ENCODE measurements at regions not wholly inside any gene's neighbourhood (a gene's known extent, or its start where the extent isn't known, plus 50 kb on each side); places are given as distances from the start of the nearest gene placed in this dataset.

DNA sequence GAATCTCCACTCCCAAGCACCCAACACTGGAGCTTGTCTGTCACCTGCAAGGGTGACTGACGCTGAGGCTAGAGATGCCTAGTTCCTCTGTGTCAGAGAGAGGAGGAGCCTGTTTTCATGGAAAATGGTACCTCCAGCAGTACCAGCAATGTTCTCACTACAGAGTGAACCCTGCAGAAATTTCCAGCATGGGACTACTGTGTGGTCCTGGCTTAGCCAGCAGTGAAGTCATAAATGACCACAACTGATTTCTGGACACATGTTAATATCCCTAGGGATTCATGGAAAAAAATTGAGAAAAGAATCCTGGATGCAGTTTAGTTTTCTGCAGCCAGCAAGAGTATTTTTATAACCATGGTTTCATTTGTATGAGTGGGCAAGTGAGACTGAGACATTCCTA, 468.1 kb downstream of the CD83 start:
- TF ChIP-seq, protein P1, sequence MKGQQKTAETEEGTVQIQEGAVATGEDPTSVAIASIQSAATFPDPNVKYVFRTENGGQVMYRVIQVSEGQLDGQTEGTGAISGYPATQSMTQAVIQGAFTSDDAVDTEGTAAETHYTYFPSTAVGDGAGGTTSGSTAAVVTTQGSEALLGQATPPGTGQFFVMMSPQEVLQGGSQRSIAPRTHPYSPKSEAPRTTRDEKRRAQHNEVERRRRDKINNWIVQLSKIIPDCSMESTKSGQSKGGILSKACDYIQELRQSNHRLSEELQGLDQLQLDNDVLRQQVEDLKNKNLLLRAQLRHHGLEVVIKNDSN (CRISPR knock-in tag; IDR thresholded peaks at IDR 0.05), result no peak
- TF ChIP-seq, protein P2, sequence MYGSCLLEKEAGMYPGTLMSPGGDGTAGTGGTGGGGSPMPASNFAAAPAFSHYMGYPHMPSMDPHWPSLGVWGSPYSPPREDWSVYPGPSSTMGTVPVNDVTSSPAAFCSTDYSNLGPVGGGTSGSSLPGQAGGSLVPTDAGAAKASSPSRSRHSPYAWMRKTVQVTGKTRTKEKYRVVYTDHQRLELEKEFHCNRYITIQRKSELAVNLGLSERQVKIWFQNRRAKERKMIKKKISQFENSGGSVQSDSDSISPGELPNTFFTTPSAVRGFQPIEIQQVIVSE (CRISPR knock-in tag; IDR thresholded peaks at IDR 0.05; ENCODE audit: borderline replicate concordance), result no peak
- TF ChIP-seq ZNF423 (CRISPR knock-in tag; IDR thresholded peaks at IDR 0.05), result no peak
- TF ChIP-seq, protein P3, sequence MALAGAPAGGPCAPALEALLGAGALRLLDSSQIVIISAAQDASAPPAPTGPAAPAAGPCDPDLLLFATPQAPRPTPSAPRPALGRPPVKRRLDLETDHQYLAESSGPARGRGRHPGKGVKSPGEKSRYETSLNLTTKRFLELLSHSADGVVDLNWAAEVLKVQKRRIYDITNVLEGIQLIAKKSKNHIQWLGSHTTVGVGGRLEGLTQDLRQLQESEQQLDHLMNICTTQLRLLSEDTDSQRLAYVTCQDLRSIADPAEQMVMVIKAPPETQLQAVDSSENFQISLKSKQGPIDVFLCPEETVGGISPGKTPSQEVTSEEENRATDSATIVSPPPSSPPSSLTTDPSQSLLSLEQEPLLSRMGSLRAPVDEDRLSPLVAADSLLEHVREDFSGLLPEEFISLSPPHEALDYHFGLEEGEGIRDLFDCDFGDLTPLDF (CRISPR knock-in tag; IDR thresholded peaks at IDR 0.05), result no peak
- no peak for TF ChIP-seq TEAD1 (CRISPR knock-in tag; IDR thresholded peaks at IDR 0.05)
- TF ChIP-seq, protein P4, sequence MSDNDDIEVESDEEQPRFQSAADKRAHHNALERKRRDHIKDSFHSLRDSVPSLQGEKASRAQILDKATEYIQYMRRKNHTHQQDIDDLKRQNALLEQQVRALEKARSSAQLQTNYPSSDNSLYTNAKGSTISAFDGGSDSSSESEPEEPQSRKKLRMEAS (CRISPR knock-in tag; IDR thresholded peaks at IDR 0.05), result no peak
- TF ChIP-seq, protein P5, sequence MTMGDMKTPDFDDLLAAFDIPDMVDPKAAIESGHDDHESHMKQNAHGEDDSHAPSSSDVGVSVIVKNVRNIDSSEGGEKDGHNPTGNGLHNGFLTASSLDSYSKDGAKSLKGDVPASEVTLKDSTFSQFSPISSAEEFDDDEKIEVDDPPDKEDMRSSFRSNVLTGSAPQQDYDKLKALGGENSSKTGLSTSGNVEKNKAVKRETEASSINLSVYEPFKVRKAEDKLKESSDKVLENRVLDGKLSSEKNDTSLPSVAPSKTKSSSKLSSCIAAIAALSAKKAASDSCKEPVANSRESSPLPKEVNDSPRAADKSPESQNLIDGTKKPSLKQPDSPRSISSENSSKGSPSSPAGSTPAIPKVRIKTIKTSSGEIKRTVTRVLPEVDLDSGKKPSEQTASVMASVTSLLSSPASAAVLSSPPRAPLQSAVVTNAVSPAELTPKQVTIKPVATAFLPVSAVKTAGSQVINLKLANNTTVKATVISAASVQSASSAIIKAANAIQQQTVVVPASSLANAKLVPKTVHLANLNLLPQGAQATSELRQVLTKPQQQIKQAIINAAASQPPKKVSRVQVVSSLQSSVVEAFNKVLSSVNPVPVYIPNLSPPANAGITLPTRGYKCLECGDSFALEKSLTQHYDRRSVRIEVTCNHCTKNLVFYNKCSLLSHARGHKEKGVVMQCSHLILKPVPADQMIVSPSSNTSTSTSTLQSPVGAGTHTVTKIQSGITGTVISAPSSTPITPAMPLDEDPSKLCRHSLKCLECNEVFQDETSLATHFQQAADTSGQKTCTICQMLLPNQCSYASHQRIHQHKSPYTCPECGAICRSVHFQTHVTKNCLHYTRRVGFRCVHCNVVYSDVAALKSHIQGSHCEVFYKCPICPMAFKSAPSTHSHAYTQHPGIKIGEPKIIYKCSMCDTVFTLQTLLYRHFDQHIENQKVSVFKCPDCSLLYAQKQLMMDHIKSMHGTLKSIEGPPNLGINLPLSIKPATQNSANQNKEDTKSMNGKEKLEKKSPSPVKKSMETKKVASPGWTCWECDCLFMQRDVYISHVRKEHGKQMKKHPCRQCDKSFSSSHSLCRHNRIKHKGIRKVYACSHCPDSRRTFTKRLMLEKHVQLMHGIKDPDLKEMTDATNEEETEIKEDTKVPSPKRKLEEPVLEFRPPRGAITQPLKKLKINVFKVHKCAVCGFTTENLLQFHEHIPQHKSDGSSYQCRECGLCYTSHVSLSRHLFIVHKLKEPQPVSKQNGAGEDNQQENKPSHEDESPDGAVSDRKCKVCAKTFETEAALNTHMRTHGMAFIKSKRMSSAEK (CRISPR knock-in tag; IDR thresholded peaks at IDR 0.05; ENCODE audit: borderline replicate concordance), result no peak
- no peak for TF ChIP-seq ZNF671 (CRISPR knock-in tag; IDR thresholded peaks at IDR 0.05)
- TF ChIP-seq, protein P6, sequence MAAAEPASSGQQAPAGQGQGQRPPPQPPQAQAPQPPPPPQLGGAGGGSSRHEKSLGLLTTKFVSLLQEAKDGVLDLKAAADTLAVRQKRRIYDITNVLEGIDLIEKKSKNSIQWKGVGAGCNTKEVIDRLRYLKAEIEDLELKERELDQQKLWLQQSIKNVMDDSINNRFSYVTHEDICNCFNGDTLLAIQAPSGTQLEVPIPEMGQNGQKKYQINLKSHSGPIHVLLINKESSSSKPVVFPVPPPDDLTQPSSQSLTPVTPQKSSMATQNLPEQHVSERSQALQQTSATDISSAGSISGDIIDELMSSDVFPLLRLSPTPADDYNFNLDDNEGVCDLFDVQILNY (CRISPR knock-in tag; IDR thresholded peaks at IDR 0.05), result no peak
- TF ChIP-seq ZNF138 (CRISPR knock-in tag; conservative IDR thresholded peaks at IDR 0.05), result no peak
- no peak overlapping the region for H3K27ac Mint-ChIP-seq
- DNase-seq (ENCODE audit: low spot score), result no peak
- peaks cover 2% of the 10 kb centered on the region for H3K9me3 Mint-ChIP-seq
- ChIA-PET CTCF (no interaction called here), POLR2A (no interaction called here)
- no peaks in the 10 kb centered on the region for H3K36me3 Mint-ChIP-seq
- no peak overlapping the region for H3K4me3 Mint-ChIP-seq
- H3K27me3 Mint-ChIP-seq (ENCODE audit: low read depth), result no peaks in the 10 kb centered on the region; the same call in 1 of the 2 replicates
- H3K4me1 Mint-ChIP-seq, result no peaks in the 10 kb centered on the region
- no peak for ATAC-seq

DNA sequence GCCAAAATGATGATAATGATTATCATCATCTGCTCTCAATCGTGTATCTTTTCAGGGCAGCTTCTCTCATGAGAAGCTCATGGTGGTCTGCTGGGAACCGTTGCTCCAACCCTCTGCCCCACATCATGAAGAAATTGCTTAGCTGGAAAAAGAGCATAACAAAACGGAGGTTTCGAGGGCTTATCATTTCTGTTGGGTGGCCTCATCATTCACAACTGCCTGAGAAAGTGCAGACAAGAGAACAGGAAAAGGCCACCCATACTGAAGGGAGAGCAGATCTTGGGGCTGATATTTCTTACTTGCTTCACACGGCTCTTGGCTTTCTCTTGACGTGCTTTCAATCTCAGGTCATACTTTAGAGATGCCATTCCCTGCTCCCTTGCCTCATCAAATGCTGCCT, 471.6 kb downstream of the CD83 start:
- CTCF ChIA-PET, result no interaction called here
- no peak overlapping the region for H3K27ac Mint-ChIP-seq
- no peaks in the 10 kb centered on the region for H3K9me3 Mint-ChIP-seq
- no peaks in the 10 kb centered on the region; the same call in 1 of the 2 replicates for H3K27me3 Mint-ChIP-seq (ENCODE audit: low read depth)
- no peak for TF ChIP-seq MYBL2 (CRISPR knock-in tag; IDR thresholded peaks at IDR 0.05)
- TF ChIP-seq, protein P5 (CRISPR knock-in tag; IDR thresholded peaks at IDR 0.05; ENCODE audit: borderline replicate concordance), result no peak
- TF ChIP-seq, protein P4 (CRISPR knock-in tag; IDR thresholded peaks at IDR 0.05), result no peak
- TF ChIP-seq, protein P7, sequence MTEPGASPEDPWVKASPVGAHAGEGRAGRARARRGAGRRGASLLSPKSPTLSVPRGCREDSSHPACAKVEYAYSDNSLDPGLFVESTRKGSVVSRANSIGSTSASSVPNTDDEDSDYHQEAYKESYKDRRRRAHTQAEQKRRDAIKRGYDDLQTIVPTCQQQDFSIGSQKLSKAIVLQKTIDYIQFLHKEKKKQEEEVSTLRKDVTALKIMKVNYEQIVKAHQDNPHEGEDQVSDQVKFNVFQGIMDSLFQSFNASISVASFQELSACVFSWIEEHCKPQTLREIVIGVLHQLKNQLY (CRISPR knock-in tag; IDR thresholded peaks at IDR 0.05), result no peak
- no peak for TF ChIP-seq GABPB1 (CRISPR knock-in tag; IDR thresholded peaks at IDR 0.05)
- TF ChIP-seq FOXJ3 (CRISPR knock-in tag; IDR thresholded peaks at IDR 0.05; ENCODE audit: borderline replicate concordance), result no peak
- TF ChIP-seq, protein P8, sequence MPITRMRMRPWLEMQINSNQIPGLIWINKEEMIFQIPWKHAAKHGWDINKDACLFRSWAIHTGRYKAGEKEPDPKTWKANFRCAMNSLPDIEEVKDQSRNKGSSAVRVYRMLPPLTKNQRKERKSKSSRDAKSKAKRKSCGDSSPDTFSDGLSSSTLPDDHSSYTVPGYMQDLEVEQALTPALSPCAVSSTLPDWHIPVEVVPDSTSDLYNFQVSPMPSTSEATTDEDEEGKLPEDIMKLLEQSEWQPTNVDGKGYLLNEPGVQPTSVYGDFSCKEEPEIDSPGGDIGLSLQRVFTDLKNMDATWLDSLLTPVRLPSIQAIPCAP (CRISPR knock-in tag; IDR thresholded peaks at IDR 0.05), result no peak
- TF ChIP-seq ZNF232 (CRISPR knock-in tag; IDR thresholded peaks at IDR 0.05), result no peak
- no peak for TF ChIP-seq NR1H2 (CRISPR knock-in tag; IDR thresholded peaks at IDR 0.05)
- no peak for TF ChIP-seq TP53 (CRISPR knock-in tag; IDR thresholded peaks at IDR 0.05)
- ATAC-seq, result no peak
- DNase-seq (ENCODE audit: low spot score), result no peak
- no peaks in the 10 kb centered on the region for H3K36me3 Mint-ChIP-seq
- no peak overlapping the region for H3K4me3 Mint-ChIP-seq
- POLR2A ChIA-PET, result no interaction called here
- H3K4me1 Mint-ChIP-seq, result no peaks in the 10 kb centered on the region
